HEK293 (cell line): ENCODE measurements at regions not wholly inside any gene's neighbourhood (a gene's known extent, or its start where the extent isn't known, plus 50 kb on each side); places are given as distances from the start of the nearest gene placed in this dataset.

Experiments used
- CTCF ChIP-seq: fragments of 450-650 bp; formaldehyde crosslinking; IDR thresholded peaks from 2 replicates; pipeline ENCODE4 v1.5.1; 2016; ENCODE audit warnings: missing biosample characterization, missing genetic modification characterization
- MZF1 ChIP-seq: fragments of 450-650 bp; formaldehyde crosslinking; IDR thresholded peaks from 2 replicates; pipeline ENCODE4 v1.5.1; 2017; ENCODE audit warnings: missing biosample characterization, missing genetic modification characterization, borderline replicate concordance
- TRIM28 ChIP-seq: IDR thresholded peaks from 2 replicates; pipeline ENCODE4 v1.6.1; 2011; ENCODE audit warnings: low read length, control low read depth, borderline replicate concordance
- YY1 ChIP-seq: fragments of 450-650 bp; formaldehyde crosslinking; IDR thresholded peaks from 2 replicates; pipeline ENCODE4 v1.5.1; 2018; ENCODE audit warnings: missing biosample characterization, missing genetic modification characterization
- YY2 ChIP-seq: fragments of 450-650 bp; formaldehyde crosslinking; IDR thresholded peaks from 2 replicates; pipeline ENCODE4 v1.5.1; 2016; ENCODE audit warnings: missing biosample characterization, missing genetic modification characterization
- ZFP69B ChIP-seq: fragments of 450-650 bp; formaldehyde crosslinking; IDR thresholded peaks from 2 replicates; pipeline ENCODE4 v1.5.1; 2016; ENCODE audit warnings: missing biosample characterization, missing genetic modification characterization
- ZNF324 ChIP-seq: fragments of 450-650 bp; formaldehyde crosslinking; IDR thresholded peaks from 2 replicates; pipeline ENCODE4 v1.5.1; 2016; ENCODE audit warnings: missing biosample characterization, missing genetic modification characterization
- ZNF530 ChIP-seq: fragments of 450-650 bp; formaldehyde crosslinking; IDR thresholded peaks from 2 replicates; pipeline ENCODE4 v1.5.1; 2016; ENCODE audit warnings: low read depth, missing biosample characterization, missing genetic modification characterization
- ZNF561 ChIP-seq: fragments of 450-650 bp; IDR thresholded peaks from 2 replicates; pipeline ENCODE4 v1.5.1; 2018; ENCODE audit warnings: missing biosample characterization, missing genetic modification characterization, borderline replicate concordance

- TF ChIP-seq CTCF (no peak), ZNF561 (tag by site-specific recombination) (no peak), TRIM28 (no peak), YY2 (no peak), YY1 (tag by site-specific recombination) (no peak), MZF1 (tag by site-specific recombination) (no peak), ZFP69B (tag by site-specific recombination) (no peak), ZNF324 (tag by site-specific recombination) (no peak), ZNF530 (tag by site-specific recombination) (no peak)
These were observed 161.7 kb upstream of the STK32A start for GRCh38 chr5:147073098-147073497.
